T-helper 2 cell treated with Interferon-gamma antibody and Interleukin-4, amounts not matched to agents 5 μg/mL and 100 μg/mL, for 36 hours (primary cell): ENCODE measurements at regions not wholly inside any gene's neighbourhood (a gene's known extent, or its start where the extent isn't known, plus 50 kb on each side); places are given as distances from the start of the nearest gene placed in this dataset.

Experiments used
- DNase-seq: peaks from one replicate; pipeline ENCODE4 v3.0.0; 2021; ENCODE audit warnings: low spot score
- H3K27ac Mint-ChIP-seq: one replicate; pipeline ENCODE4 v1.8.0; 2021; ENCODE audit warnings: mild to moderate bottlenecking, mixed read lengths
- H3K27me3 Mint-ChIP-seq: one replicate; pipeline ENCODE4 v1.8.0; 2021; ENCODE audit warnings: low read depth, mixed read lengths
- H3K36me3 Mint-ChIP-seq: one replicate; pipeline ENCODE4 v1.8.0; 2021; ENCODE audit warnings: low read depth, mixed read lengths
- H3K4me1 Mint-ChIP-seq: one replicate; pipeline ENCODE4 v1.8.0; 2021; ENCODE audit warnings: low read depth, mixed read lengths
- H3K4me3 Mint-ChIP-seq: one replicate; pipeline ENCODE4 v1.8.0; 2022; ENCODE audit warnings: mild to moderate bottlenecking, moderate library complexity, mixed read lengths
- H3K9me3 Mint-ChIP-seq: one replicate; pipeline ENCODE4 v1.8.0; 2021; ENCODE audit warnings: mixed read lengths

DNA sequence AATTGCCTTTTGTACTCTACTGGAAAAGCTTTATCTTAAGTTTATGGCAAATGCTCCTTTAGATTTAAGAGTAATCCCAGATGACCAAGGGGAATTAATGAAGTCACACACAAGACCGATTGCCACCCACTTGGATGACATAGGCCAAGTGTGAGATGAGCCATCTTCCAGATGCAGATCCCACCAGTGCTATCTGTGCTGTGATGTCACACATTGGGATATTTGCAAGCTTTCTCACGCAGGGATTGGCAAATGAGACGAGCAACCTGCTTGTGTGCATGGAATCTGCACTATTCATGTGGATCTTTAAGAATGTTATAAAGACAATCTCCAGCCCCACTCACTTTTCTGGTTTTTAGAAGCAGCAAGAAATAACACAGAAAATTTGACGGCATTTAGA is 602.1 kb upstream of the TMEM132C start:
- H3K36me3 Mint-ChIP-seq = no peaks in the 10 kb centered on the region
- DNase-seq = no peak
- H3K27me3 Mint-ChIP-seq = no peaks in the 10 kb centered on the region
- H3K4me3 Mint-ChIP-seq = no peak overlapping the region
- H3K9me3 Mint-ChIP-seq = no peaks in the 10 kb centered on the region
- no peak overlapping the region for H3K27ac Mint-ChIP-seq
- H3K4me1 Mint-ChIP-seq = no peaks in the 10 kb centered on the region

DNA sequence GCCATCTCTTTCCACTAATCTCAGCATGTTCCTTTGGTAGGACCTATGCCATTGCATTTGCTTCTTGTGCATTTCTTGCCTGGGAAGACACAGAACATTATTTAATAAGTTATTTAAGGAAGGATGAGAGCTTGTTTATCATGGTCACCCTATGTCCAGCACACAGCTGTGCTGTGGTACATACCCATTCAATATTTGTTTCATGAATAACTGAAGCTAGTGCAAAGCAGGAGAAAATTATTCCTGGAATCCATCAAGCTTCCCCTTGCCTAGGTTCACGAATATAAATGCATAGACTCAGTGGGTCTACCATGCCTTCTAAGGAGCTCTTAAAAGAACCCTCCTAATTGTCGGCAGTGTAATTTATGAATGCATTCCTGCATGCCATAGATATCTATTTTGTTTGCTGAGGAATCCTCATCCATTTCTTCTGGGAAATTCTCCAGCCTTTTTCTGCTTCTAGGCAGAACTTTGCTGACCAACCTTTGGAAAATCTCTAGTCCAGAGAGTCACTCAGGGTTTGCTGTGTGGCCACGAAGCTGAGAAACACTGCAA is 599.8 kb upstream of the TMEM132C start:
- no peak overlapping the region for H3K27ac Mint-ChIP-seq

GRCh38 chr12:127670294-127670693 is 596.7 kb upstream of the TMEM132C start:
- Mint-ChIP-seq H3K27me3 (no peaks in the 10 kb centered on the region), H3K9me3 (no peaks in the 10 kb centered on the region), H3K4me3 (no peak overlapping the region), H3K36me3 (no peaks in the 10 kb centered on the region), H3K27ac (no peak overlapping the region), H3K4me1 (no peaks in the 10 kb centered on the region)
- no peak for DNase-seq

More for the DNA sequence above, 599.8 kb upstream of the TMEM132C start:
- Mint-ChIP-seq H3K9me3 (no peaks in the 10 kb centered on the region), H3K4me3 (no peak overlapping the region), H3K36me3 (no peaks in the 10 kb centered on the region), H3K4me1 (no peaks in the 10 kb centered on the region), H3K27me3 (no peaks in the 10 kb centered on the region)
- DNase-seq = no peak

DNA sequence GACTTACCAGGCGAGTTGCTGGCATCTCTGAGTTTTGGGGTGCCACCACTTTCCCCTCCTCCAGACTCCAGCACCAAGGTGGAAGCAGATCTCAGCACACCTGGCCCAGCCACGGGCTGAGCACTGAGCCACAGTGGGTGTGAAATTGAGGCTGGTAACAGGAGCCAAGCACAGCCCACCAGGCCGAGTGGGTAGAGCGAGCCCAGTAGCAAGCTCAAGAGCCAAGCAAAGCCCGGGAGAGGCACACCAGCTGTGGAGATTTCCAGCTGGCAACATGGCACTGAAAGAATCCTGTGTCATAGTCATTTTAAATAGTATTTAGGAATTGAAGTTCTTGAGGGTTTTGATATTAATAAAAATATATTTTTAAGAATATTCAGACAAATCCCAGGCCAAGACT is 596.2 kb upstream of the TMEM132C start:
- Mint-ChIP-seq H3K4me1 (no peaks in the 10 kb centered on the region), H3K27me3 (no peaks in the 10 kb centered on the region)

GRCh38 chr12:127675936-127676335 is 591.0 kb upstream of the TMEM132C start:
- no peak for DNase-seq
- Mint-ChIP-seq H3K4me1 (no peaks in the 10 kb centered on the region), H3K4me3 (no peak overlapping the region), H3K27ac (no peak overlapping the region), H3K9me3 (no peaks in the 10 kb centered on the region), H3K27me3 (no peaks in the 10 kb centered on the region), H3K36me3 (no peaks in the 10 kb centered on the region)

More for the DNA sequence above, 596.2 kb upstream of the TMEM132C start:
- no peaks in the 10 kb centered on the region for H3K36me3 Mint-ChIP-seq
- no peak overlapping the region for H3K27ac Mint-ChIP-seq
- H3K4me3 Mint-ChIP-seq = no peak overlapping the region
- no peak for DNase-seq
- H3K9me3 Mint-ChIP-seq = no peaks in the 10 kb centered on the region

DNA sequence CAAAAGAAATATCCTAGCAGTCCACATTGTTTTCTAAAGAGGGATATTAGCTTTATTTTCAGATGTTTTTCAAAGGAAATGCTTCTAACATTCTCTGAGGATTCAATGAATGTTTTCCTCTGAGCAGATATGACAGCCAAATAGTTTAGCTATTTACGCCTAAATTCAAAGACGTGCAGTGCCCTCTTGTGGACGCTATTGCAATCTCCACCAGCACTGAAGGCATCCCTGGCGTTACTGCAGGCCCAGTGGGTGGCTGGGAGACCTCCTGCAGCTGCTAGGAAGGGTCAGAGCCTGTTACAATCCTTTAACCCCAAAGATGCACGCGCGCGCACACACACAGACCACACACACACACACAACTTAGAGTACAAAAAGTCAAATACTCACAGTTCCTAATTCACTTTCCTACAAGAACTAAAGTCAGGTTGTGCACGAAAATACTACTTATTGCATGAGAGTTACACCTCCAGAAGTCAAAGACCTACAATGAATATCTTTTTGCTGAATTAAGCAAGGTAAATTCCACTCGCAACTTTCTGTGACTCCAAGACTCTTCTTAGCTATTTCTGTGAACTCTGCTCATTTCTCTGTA is 589.3 kb upstream of the TMEM132C start:
- H3K9me3 Mint-ChIP-seq = no peaks in the 10 kb centered on the region
- H3K4me1 Mint-ChIP-seq = no peaks in the 10 kb centered on the region
- no peaks in the 10 kb centered on the region for H3K27me3 Mint-ChIP-seq
- no peaks in the 10 kb centered on the region for H3K36me3 Mint-ChIP-seq
- no peak overlapping the region for H3K4me3 Mint-ChIP-seq
- H3K27ac Mint-ChIP-seq = no peak overlapping the region
- peak; percentile 32 for DNase-seq

GRCh38 chr12:127678945-127679344 is 588.0 kb upstream of the TMEM132C start:
- Mint-ChIP-seq H3K4me3 (no peak overlapping the region), H3K27ac (no peak overlapping the region), H3K36me3 (no peaks in the 10 kb centered on the region), H3K9me3 (no peaks in the 10 kb centered on the region), H3K4me1 (no peaks in the 10 kb centered on the region), H3K27me3 (no peaks in the 10 kb centered on the region)
- DNase-seq = no peak

DNA sequence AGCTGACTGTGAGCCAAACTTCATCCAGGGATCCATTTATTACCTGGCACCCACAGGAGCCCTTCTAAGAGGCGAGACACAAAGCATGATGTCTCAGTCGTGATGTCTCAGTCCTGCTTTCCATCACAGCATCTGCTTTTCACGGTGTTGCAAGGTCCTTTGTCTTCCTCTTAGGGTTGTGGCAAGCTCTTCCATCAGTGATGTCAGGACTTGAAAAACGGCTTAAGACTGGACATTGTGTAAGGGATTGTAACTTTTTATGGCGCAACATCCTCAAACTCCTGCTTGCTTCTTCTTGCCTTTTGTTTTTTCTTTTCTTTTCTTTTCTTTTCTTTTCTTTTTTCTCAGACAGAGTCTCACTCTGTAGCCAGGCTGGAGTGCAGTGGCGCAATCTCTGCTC is 586.5 kb upstream of the TMEM132C start:
- no peaks in the 10 kb centered on the region for H3K36me3 Mint-ChIP-seq
- no peaks in the 10 kb centered on the region for H3K27me3 Mint-ChIP-seq
- DNase-seq = no peak
- no peak overlapping the region for H3K4me3 Mint-ChIP-seq
- no peaks in the 10 kb centered on the region for H3K4me1 Mint-ChIP-seq
- H3K9me3 Mint-ChIP-seq = no peaks in the 10 kb centered on the region
- H3K27ac Mint-ChIP-seq = no peak overlapping the region

- Mint-ChIP-seq H3K36me3 (no peaks in the 10 kb centered on the region), H3K4me3 (no peak overlapping the region), H3K27me3 (no peaks in the 10 kb centered on the region), H3K9me3 (no peaks in the 10 kb centered on the region), H3K4me1 (no peaks in the 10 kb centered on the region), H3K27ac (no peak overlapping the region)
- DNase-seq = no peak
These were observed 585.7 kb upstream of the TMEM132C start for GRCh38 chr12:127681151-127681754.

DNA sequence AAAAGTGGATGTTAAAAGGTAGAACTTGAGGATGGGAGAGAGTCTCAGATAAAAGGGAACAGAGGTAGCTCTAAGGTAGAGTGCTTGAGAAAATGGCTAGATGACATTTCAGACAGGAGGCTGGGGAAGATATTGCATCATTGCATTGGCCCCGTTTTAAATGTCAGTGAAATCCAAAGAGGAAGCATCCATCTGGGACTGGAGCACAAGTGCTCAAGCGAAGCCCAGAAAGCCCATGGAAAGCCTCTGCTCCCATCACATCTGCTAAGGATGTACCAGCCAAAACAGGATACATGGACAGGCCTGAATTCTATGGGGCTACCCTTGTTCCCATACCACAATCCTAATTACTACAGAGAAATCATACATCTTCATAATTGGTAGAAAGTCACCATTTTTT is 581.5 kb upstream of the TMEM132C start:
- Mint-ChIP-seq H3K4me3 (no peak overlapping the region), H3K9me3 (no peaks in the 10 kb centered on the region), H3K27ac (no peak overlapping the region), H3K36me3 (no peaks in the 10 kb centered on the region), H3K4me1 (no peaks in the 10 kb centered on the region), H3K27me3 (no peaks in the 10 kb centered on the region)
- DNase-seq = no peak

GRCh38 chr12:127685931-127686330 is 581.0 kb upstream of the TMEM132C start:
- no peak for DNase-seq
- Mint-ChIP-seq H3K9me3 (no peaks in the 10 kb centered on the region), H3K27me3 (no peaks in the 10 kb centered on the region), H3K36me3 (no peaks in the 10 kb centered on the region), H3K4me1 (no peaks in the 10 kb centered on the region), H3K4me3 (no peak overlapping the region), H3K27ac (no peak overlapping the region)

DNA sequence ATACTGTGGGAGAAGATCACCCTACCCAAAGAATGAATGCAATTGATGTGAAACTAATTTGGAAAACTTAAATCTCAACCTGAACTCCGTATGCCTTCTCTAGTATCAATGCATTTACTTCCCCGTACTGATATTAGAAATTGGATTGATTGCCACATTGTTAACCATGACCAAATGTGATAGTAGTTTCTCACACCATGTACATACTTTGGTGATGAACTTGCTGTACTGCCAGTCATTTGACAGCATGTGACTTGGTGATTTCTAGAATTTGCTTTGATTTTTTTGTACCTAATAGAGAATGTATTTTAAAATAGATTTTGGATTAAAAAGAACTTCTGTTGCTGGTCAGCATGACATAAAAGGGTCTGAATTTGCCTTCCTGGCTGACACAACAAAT is 579.8 kb upstream of the TMEM132C start:
- Mint-ChIP-seq H3K36me3 (no peaks in the 10 kb centered on the region), H3K4me3 (no peak overlapping the region), H3K27me3 (no peaks in the 10 kb centered on the region), H3K27ac (no peak overlapping the region), H3K4me1 (no peaks in the 10 kb centered on the region), H3K9me3 (no peaks in the 10 kb centered on the region)
- DNase-seq = no peak

DNA sequence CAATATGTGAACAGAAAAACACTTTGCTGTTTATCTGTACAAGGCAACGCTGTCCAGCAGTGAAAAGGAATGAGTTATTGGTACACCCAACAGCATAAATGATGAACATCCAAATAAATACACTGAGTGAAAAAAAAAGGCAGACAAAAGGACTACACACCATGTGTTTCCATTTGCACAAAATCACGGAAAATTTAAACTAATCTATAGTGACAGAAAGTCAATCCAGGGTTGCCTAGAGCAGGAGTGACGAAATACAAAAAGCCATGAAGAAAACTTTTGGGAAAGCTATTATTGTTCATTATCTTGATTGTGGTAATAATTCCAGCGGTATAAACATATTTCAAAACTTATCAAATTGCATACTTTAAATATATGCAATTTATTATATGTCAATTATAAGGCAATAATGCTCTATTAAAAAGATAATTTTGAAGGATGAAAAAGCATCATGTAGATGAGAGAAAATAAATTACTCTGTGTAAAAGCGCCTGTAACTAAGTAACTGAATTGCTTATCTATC is 578.0 kb upstream of the TMEM132C start:
- H3K4me3 Mint-ChIP-seq = no peak overlapping the region
- H3K4me1 Mint-ChIP-seq = no peaks in the 10 kb centered on the region
- no peaks in the 10 kb centered on the region for H3K27me3 Mint-ChIP-seq
- no peak overlapping the region for H3K27ac Mint-ChIP-seq
- H3K36me3 Mint-ChIP-seq = no peaks in the 10 kb centered on the region
- DNase-seq = no peak
- H3K9me3 Mint-ChIP-seq = no peaks in the 10 kb centered on the region

- Mint-ChIP-seq H3K27me3 (no peaks in the 10 kb centered on the region), H3K27ac (no peak overlapping the region), H3K4me3 (no peak overlapping the region), H3K4me1 (no peaks in the 10 kb centered on the region), H3K36me3 (no peaks in the 10 kb centered on the region), H3K9me3 (no peaks in the 10 kb centered on the region)
- no peak for DNase-seq
These were observed 576.8 kb upstream of the TMEM132C start for GRCh38 chr12:127690161-127690560.
